Glutamatergic neuron (in vitro differentiated cells): ENCODE measurements at regions not wholly inside any gene's neighbourhood (a gene's known extent, or its start where the extent isn't known, plus 50 kb on each side); places are given as distances from the start of the nearest gene placed in this dataset.

Source experiments
- DNase-seq: peaks from one replicate; pipeline ENCODE4 v3.0.0; 2022
- H3K27ac Mint-ChIP-seq: one replicate; pipeline ENCODE4 v1.8.0; 2020; ENCODE audit warnings: mild to moderate bottlenecking, mixed read lengths, inconsistent platforms; ENCODE audit not compliant: unreplicated experiment
- H3K27me3 Mint-ChIP-seq: one replicate; pipeline ENCODE4 v1.8.0; 2020; ENCODE audit warnings: mild to moderate bottlenecking, moderate library complexity, mixed read lengths, inconsistent platforms; ENCODE audit not compliant: unreplicated experiment
- H3K36me3 Mint-ChIP-seq: one replicate; pipeline ENCODE4 v1.8.0; 2020; ENCODE audit warnings: mild to moderate bottlenecking, mixed read lengths, inconsistent platforms; ENCODE audit not compliant: unreplicated experiment
- H3K4me1 Mint-ChIP-seq: one replicate; pipeline ENCODE4 v1.8.0; 2020; ENCODE audit warnings: mild to moderate bottlenecking, low read depth, mixed read lengths, inconsistent platforms; ENCODE audit not compliant: unreplicated experiment
- H3K4me3 Mint-ChIP-seq: one replicate; pipeline ENCODE4 v1.8.0; 2020; ENCODE audit warnings: mild to moderate bottlenecking, mixed read lengths, inconsistent platforms; ENCODE audit not compliant: unreplicated experiment
- H3K9me3 Mint-ChIP-seq: one replicate; pipeline ENCODE4 v1.8.0; 2020; ENCODE audit warnings: mild to moderate bottlenecking, moderate library complexity, mixed read lengths, inconsistent platforms; ENCODE audit not compliant: unreplicated experiment
- TF ChIP-seq, protein P1 (sequence below): fragments of 200-600 bp; sonication (generic); IDR thresholded peaks from one replicate; pipeline ENCODE4 v1.5.0; 2021; ENCODE audit not compliant: partially characterized antibody, unreplicated experiment

DNA sequence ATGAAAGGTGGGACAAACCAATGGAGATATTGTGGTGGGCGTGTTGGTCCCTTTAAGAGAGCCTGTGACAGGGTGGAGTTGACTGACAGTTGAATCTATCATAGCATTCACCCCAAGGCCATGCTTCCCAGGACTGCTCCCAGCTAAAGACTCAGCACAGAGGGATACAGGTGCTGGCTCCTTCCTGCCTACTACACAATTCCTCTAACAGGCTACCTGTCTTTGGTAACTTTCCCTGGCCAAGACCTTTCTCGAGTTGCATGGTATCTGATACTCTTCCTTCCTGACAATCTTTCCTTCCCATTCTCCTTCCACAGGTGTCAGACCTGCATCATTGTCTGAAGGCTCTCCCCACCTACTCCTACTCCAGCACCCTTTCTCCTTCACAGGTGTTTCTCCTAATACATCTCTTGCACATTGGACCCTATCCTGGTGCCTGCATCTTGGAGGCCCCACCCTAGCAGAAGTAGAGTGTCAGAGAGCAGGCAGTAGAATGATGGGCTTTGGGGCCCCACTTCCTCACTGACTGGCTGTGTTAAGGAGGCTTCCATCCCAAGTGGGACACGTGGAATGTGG lies 120.7 kb upstream of the ALDH1B1 start:
- peaks cover 5% of the 10 kb centered on the region for H3K36me3 Mint-ChIP-seq
- no peaks in the 10 kb centered on the region for H3K4me1 Mint-ChIP-seq
- H3K4me3 Mint-ChIP-seq = no peak overlapping the region
- no peak overlapping the region for H3K27ac Mint-ChIP-seq
- no peak for DNase-seq
- TF ChIP-seq, protein P1, sequence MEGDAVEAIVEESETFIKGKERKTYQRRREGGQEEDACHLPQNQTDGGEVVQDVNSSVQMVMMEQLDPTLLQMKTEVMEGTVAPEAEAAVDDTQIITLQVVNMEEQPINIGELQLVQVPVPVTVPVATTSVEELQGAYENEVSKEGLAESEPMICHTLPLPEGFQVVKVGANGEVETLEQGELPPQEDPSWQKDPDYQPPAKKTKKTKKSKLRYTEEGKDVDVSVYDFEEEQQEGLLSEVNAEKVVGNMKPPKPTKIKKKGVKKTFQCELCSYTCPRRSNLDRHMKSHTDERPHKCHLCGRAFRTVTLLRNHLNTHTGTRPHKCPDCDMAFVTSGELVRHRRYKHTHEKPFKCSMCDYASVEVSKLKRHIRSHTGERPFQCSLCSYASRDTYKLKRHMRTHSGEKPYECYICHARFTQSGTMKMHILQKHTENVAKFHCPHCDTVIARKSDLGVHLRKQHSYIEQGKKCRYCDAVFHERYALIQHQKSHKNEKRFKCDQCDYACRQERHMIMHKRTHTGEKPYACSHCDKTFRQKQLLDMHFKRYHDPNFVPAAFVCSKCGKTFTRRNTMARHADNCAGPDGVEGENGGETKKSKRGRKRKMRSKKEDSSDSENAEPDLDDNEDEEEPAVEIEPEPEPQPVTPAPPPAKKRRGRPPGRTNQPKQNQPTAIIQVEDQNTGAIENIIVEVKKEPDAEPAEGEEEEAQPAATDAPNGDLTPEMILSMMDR = no peak
- H3K9me3 Mint-ChIP-seq = peaks cover under 1% of the 10 kb centered on the region
- peaks cover 2% of the 10 kb centered on the region for H3K27me3 Mint-ChIP-seq

GRCh38 chr9:38269775-38270174 lies 122.7 kb upstream of the ALDH1B1 start:
- H3K36me3 Mint-ChIP-seq = peaks cover 18% of the 10 kb centered on the region
- TF ChIP-seq, protein P1 = no peak
- DNase-seq = no peak
- H3K4me3 Mint-ChIP-seq = no peak overlapping the region
- H3K4me1 Mint-ChIP-seq = no peaks in the 10 kb centered on the region
- H3K27me3 Mint-ChIP-seq = peaks cover 2% of the 10 kb centered on the region
- peaks cover 4% of the 10 kb centered on the region for H3K9me3 Mint-ChIP-seq
- H3K27ac Mint-ChIP-seq = no peak overlapping the region

GRCh38 chr9:38263532-38263931 lies 129.0 kb upstream of the ALDH1B1 start:
- peaks cover 15% of the 10 kb centered on the region for H3K9me3 Mint-ChIP-seq
- peaks cover 46% of the 10 kb centered on the region for H3K36me3 Mint-ChIP-seq
- H3K4me1 Mint-ChIP-seq = no peaks in the 10 kb centered on the region
- TF ChIP-seq, protein P1 = no peak
- no peak overlapping the region for H3K27ac Mint-ChIP-seq
- H3K4me3 Mint-ChIP-seq = no peak overlapping the region
- no peak for DNase-seq
- no peaks in the 10 kb centered on the region for H3K27me3 Mint-ChIP-seq

- peaks cover 36% of the 10 kb centered on the region for H3K36me3 Mint-ChIP-seq
- DNase-seq = no peak
- H3K9me3 Mint-ChIP-seq = peaks cover 11% of the 10 kb centered on the region
- H3K4me1 Mint-ChIP-seq = peaks cover 10% of the 10 kb centered on the region
- peaks cover 2% of the 10 kb centered on the region for H3K27me3 Mint-ChIP-seq
- H3K27ac Mint-ChIP-seq = no peak overlapping the region
- H3K4me3 Mint-ChIP-seq = no peak overlapping the region
- TF ChIP-seq, protein P1 = no peak
Measured at GRCh38 chr9:38259519-38260218, 132.8 kb upstream of the ALDH1B1 start.

- no peak overlapping the region for H3K27ac Mint-ChIP-seq
- H3K4me3 Mint-ChIP-seq = no peak overlapping the region
- TF ChIP-seq, protein P1 = no peak
- peaks cover 2% of the 10 kb centered on the region for H3K27me3 Mint-ChIP-seq
- no peak for DNase-seq
- H3K9me3 Mint-ChIP-seq = peaks cover 7% of the 10 kb centered on the region
- peaks cover 11% of the 10 kb centered on the region for H3K4me1 Mint-ChIP-seq
- H3K36me3 Mint-ChIP-seq = peaks cover 30% of the 10 kb centered on the region
Measured at GRCh38 chr9:38259056-38259455, 133.4 kb upstream of the ALDH1B1 start.
